Fibroblast of villous mesenchyme (primary cell): ENCODE measurements at regions not wholly inside any gene's neighbourhood (a gene's known extent, or its start where the extent isn't known, plus 50 kb on each side); places are given as distances from the start of the nearest gene placed in this dataset.

Experiments
- DNase-seq: peaks from one replicate; pipeline ENCODE4 v3.0.0-alpha.2; 2010; ENCODE audit warnings: low read depth
- H3K4me3 ChIP-seq: 2 replicates; pipeline ENCODE4 v1.5.1; 2011; ENCODE audit warnings: low read depth, mild to moderate bottlenecking, low read length
- CTCF ChIP-seq: IDR thresholded peaks from 2 replicates; pipeline ENCODE4 v1.5.1; 2012; ENCODE audit warnings: low read depth, mild to moderate bottlenecking, low read length; ENCODE audit not compliant: insufficient read depth

GRCh38 chr21:32119811-32120210 lies 159.0 kb downstream of the MIS18A start:
- no peak for TF ChIP-seq CTCF
- H3K4me3 ChIP-seq: no peak overlapping the region
- DNase-seq: no peak

DNA sequence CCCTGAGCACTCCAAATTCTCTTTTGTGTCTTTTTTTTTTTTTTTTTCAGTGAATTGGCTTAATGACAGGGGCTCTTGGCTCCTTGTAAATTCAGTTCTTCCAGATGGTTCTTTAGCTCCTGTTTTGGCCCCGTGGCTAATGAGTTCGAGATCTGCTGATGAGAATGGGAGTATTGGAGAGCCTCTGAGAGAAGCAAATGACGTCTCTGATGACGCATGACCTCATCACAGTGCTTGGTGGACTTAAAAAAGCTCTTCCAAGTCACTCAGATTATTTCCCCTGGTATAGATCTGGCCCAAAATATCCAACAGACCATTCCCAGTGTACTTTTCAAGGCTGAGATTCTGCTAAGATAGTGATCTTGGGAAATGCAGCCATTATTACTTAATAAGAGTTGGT lies 159.5 kb downstream of the MIS18A start:
- no peak for TF ChIP-seq CTCF
- DNase-seq: no peak
- H3K4me3 ChIP-seq: no peak overlapping the region

DNA sequence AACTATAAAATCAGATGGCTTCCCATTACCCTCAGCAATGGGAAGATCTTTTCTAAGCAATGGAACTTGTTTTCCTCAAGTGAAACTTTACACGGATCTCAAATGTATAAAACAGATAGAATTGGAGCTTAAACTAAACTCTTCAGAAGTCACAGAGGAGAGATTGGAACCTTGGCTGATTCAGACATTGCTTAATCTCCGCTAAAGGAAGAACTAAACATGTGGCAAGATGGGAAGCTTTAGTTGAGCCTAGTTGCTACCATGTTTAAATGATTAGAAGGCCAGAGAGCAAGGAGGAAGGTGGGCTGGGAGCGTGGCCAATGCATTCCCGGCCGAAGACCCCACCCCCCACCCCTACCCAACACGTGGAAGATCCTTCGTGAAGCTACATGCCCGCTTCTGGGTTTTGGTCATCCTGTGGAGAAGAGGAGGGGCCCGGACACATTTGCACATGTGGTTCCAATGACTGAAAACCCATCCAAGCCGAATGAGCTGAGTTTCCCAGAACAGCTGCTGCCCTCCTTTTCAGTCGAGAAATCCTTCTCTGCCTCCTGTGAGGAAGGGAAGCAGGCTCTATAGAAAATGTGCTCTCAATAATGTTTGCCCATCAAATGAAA lies 164.3 kb downstream of the MIS18A start:
- H3K4me3 ChIP-seq: no peak overlapping the region
- TF ChIP-seq CTCF: no peak
- DNase-seq: no peak

GRCh38 chr21:32113486-32113885 lies 165.4 kb downstream of the MIS18A start:
- no peak for TF ChIP-seq CTCF
- no peak overlapping the region for H3K4me3 ChIP-seq
- no peak for DNase-seq

GRCh38 chr21:32112195-32112594 lies 166.7 kb downstream of the MIS18A start:
- H3K4me3 ChIP-seq: no peak overlapping the region

DNA sequence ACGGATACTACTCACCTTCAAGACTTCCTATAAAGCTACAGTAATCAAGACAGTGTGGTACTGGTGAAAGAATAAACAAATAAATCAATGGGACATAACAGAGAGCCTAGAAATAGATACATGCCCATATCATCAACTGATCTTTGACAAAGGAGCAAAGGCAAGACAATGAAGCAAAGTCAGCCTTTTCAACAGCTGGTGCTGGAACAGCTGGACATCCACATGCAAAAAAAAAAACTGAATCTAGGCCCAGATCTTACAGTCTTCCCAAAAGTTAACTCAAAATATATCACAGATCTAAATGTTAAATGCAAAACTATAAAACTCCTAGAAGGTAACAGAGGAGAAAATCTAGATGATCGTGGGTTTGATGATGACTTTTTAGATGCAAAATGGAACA lies 170.3 kb downstream of the MIS18A start:
- H3K4me3 ChIP-seq: no peak overlapping the region
- no peak for DNase-seq
- TF ChIP-seq CTCF: no peak

More at GRCh38 chr21:32112195-32112594, 166.7 kb downstream of the MIS18A start:
- no peak for TF ChIP-seq CTCF
- no peak for DNase-seq

DNA sequence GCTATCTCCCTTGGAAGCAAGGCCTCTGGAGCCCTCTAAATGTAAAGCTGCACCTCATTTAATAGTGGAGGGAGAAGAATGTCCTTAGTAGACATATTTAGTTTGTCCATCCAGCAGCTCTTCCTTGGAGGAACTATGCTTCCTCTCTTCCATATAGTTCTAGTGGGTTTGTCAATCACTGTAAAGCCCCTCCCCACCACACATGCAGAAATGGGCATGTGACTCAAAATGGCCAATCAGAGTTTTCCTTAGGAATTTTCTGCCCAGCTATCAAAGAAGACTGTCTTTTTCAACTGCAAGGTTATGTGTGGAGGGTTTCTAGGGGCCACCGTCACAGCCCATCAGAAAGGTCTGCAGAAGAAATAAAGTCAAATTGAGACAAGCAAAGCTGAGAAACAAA lies 175.5 kb downstream of the MIS18A start:
- DNase-seq: no peak
- H3K4me3 ChIP-seq: no peak overlapping the region
- TF ChIP-seq CTCF: no peak
